ENCODE measurements at regions not wholly inside any gene's neighbourhood (a gene's known extent, or its start where the extent isn't known, plus 50 kb on each side); places are given as distances from the start of the nearest gene placed in this dataset.
A peak's percentile ranks its signal among the peaks of the same experiment; 100 is the strongest.

GRCh38 chr1:70842562-70842961 is 205.1 kb downstream of the PTGER3 start:
- H3K4me1 Mint-ChIP-seq, result no peaks in the 10 kb centered on the region
- ATAC-seq (no peak), DNase-seq (no peak)
- CTCF ChIA-PET, result no interaction called here
- H3K27me3 Mint-ChIP-seq, result no peaks in the 10 kb centered on the region
- no peaks in the 10 kb centered on the region for H3K36me3 Mint-ChIP-seq
- no peaks in the 10 kb centered on the region for H3K9me3 Mint-ChIP-seq (ENCODE audit: low read depth)
- H3K27ac Mint-ChIP-seq, result no peak overlapping the region
- H3K4me3 Mint-ChIP-seq, result no peak overlapping the region

GRCh38 chr1:70843452-70843851 is 204.2 kb downstream of the PTGER3 start:
- H3K36me3 Mint-ChIP-seq, result no peaks in the 10 kb centered on the region
- no peak overlapping the region for H3K4me3 Mint-ChIP-seq
- H3K27me3 Mint-ChIP-seq, result no peaks in the 10 kb centered on the region
- no peaks in the 10 kb centered on the region for H3K9me3 Mint-ChIP-seq (ENCODE audit: low read depth)
- no peaks in the 10 kb centered on the region for H3K4me1 Mint-ChIP-seq
- DNase-seq (no peak), ATAC-seq (no peak)
- CTCF ChIA-PET, result no interaction called here
- H3K27ac Mint-ChIP-seq, result no peak overlapping the region

- peaks cover 6% of the 10 kb centered on the region for H3K9me3 Mint-ChIP-seq (ENCODE audit: low read depth)
- H3K27ac Mint-ChIP-seq, result no peak overlapping the region
- H3K27me3 Mint-ChIP-seq, result no peaks in the 10 kb centered on the region
- H3K36me3 Mint-ChIP-seq, result no peaks in the 10 kb centered on the region
- DNase-seq (no peak), ATAC-seq (no peak)
- CTCF ChIA-PET, result interaction anchor here (0.9 kb wide), 1 partner anchor 10 kb away, joined by 5 read pairs; no protein-coding TSS in a partner anchor
- no peaks in the 10 kb centered on the region for H3K4me1 Mint-ChIP-seq
- H3K4me3 Mint-ChIP-seq, result no peak overlapping the region
Observed at GRCh38 chr1:70847013-70847412, 200.6 kb downstream of the PTGER3 start.

GRCh38 chr1:70855203-70855602 is 192.4 kb downstream of the PTGER3 start:
- H3K36me3 Mint-ChIP-seq, result no peaks in the 10 kb centered on the region
- H3K9me3 Mint-ChIP-seq (ENCODE audit: low read depth), result peaks cover 5% of the 10 kb centered on the region
- H3K27ac Mint-ChIP-seq, result no peak overlapping the region
- H3K27me3 Mint-ChIP-seq, result no peaks in the 10 kb centered on the region
- no peak overlapping the region for H3K4me3 Mint-ChIP-seq
- CTCF ChIA-PET, result no interaction called here
- DNase-seq (no peak), ATAC-seq (no peak)
- no peaks in the 10 kb centered on the region for H3K4me1 Mint-ChIP-seq

GRCh38 chr1:70856201-70856600 is 191.4 kb downstream of the PTGER3 start:
- Mint-ChIP-seq H3K4me3 (no peak overlapping the region), H3K4me1 (no peaks in the 10 kb centered on the region), H3K9me3 (ENCODE audit: low read depth) (peaks cover 3% of the 10 kb centered on the region), H3K36me3 (no peaks in the 10 kb centered on the region), H3K27me3 (no peaks in the 10 kb centered on the region), H3K27ac (no peak overlapping the region)
- CTCF ChIA-PET, result interaction anchor here (0.7 kb wide), 1 partner anchor 9 kb away, joined by 5 read pairs; no protein-coding TSS in a partner anchor
- DNase-seq (no peak), ATAC-seq (no peak)

GRCh38 chr1:70863239-70863638 is 184.4 kb downstream of the PTGER3 start:
- CTCF ChIA-PET, result no interaction called here
- ATAC-seq (no peak), DNase-seq (no peak)
- Mint-ChIP-seq H3K27me3 (no peaks in the 10 kb centered on the region), H3K4me1 (peaks cover 6% of the 10 kb centered on the region), H3K27ac (no peak overlapping the region), H3K36me3 (no peaks in the 10 kb centered on the region), H3K4me3 (no peak overlapping the region), H3K9me3 (ENCODE audit: low read depth) (no peaks in the 10 kb centered on the region)

- H3K36me3 Mint-ChIP-seq, result no peaks in the 10 kb centered on the region
- H3K27me3 Mint-ChIP-seq, result no peaks in the 10 kb centered on the region
- CTCF ChIA-PET, result no interaction called here
- ATAC-seq, result no peak
- no peak for DNase-seq
- peaks cover 6% of the 10 kb centered on the region for H3K4me1 Mint-ChIP-seq
- peaks cover 2% of the 10 kb centered on the region for H3K9me3 Mint-ChIP-seq (ENCODE audit: low read depth)
- no peak overlapping the region for H3K4me3 Mint-ChIP-seq
- H3K27ac Mint-ChIP-seq, result no peak overlapping the region
Observed at GRCh38 chr1:70864302-70864701, 183.3 kb downstream of the PTGER3 start.

GRCh38 chr1:70866542-70867264 is 180.9 kb downstream of the PTGER3 start:
- no peaks in the 10 kb centered on the region for H3K36me3 Mint-ChIP-seq
- no peaks in the 10 kb centered on the region for H3K27me3 Mint-ChIP-seq
- CTCF ChIA-PET, result no interaction called here
- H3K4me3 Mint-ChIP-seq, result no peak overlapping the region
- no peak overlapping the region for H3K27ac Mint-ChIP-seq
- H3K4me1 Mint-ChIP-seq, result peaks cover 6% of the 10 kb centered on the region
- no peak for DNase-seq
- peak; percentile 16 for ATAC-seq
- peaks cover 2% of the 10 kb centered on the region for H3K9me3 Mint-ChIP-seq (ENCODE audit: low read depth)

- CTCF ChIA-PET, result no interaction called here
- Mint-ChIP-seq H3K9me3 (ENCODE audit: low read depth) (peaks cover 2% of the 10 kb centered on the region), H3K27me3 (no peaks in the 10 kb centered on the region), H3K27ac (no peak overlapping the region), H3K4me1 (peaks cover 3% of the 10 kb centered on the region), H3K4me3 (no peak overlapping the region), H3K36me3 (no peaks in the 10 kb centered on the region)
- DNase-seq (no peak), ATAC-seq (no peak)
Observed at GRCh38 chr1:70871790-70872189, 175.8 kb downstream of the PTGER3 start.

- no peaks in the 10 kb centered on the region for H3K36me3 Mint-ChIP-seq
- DNase-seq (no peak), ATAC-seq (no peak)
- no peak overlapping the region for H3K4me3 Mint-ChIP-seq
- no peaks in the 10 kb centered on the region for H3K27me3 Mint-ChIP-seq
- no peaks in the 10 kb centered on the region for H3K4me1 Mint-ChIP-seq
- no peak overlapping the region for H3K27ac Mint-ChIP-seq
- CTCF ChIA-PET, result no interaction called here
- peaks cover 2% of the 10 kb centered on the region for H3K9me3 Mint-ChIP-seq (ENCODE audit: low read depth)
Observed at GRCh38 chr1:70874063-70874462, 173.6 kb downstream of the PTGER3 start.

GRCh38 chr1:70874818-70875217 is 172.8 kb downstream of the PTGER3 start:
- H3K9me3 Mint-ChIP-seq (ENCODE audit: low read depth), result no peaks in the 10 kb centered on the region
- H3K27ac Mint-ChIP-seq, result no peak overlapping the region
- DNase-seq, result no peak
- no peaks in the 10 kb centered on the region for H3K36me3 Mint-ChIP-seq
- no peaks in the 10 kb centered on the region for H3K27me3 Mint-ChIP-seq
- CTCF ChIA-PET, result no interaction called here
- ATAC-seq, result no peak
- H3K4me3 Mint-ChIP-seq, result no peak overlapping the region
- H3K4me1 Mint-ChIP-seq, result no peaks in the 10 kb centered on the region

- H3K27me3 Mint-ChIP-seq, result no peaks in the 10 kb centered on the region
- no peaks in the 10 kb centered on the region for H3K9me3 Mint-ChIP-seq (ENCODE audit: low read depth)
- CTCF ChIA-PET, result no interaction called here
- DNase-seq, result no peak
- no peaks in the 10 kb centered on the region for H3K4me1 Mint-ChIP-seq
- ATAC-seq, result no peak
- H3K36me3 Mint-ChIP-seq, result no peaks in the 10 kb centered on the region
- no peak overlapping the region for H3K4me3 Mint-ChIP-seq
- H3K27ac Mint-ChIP-seq, result no peak overlapping the region
Observed at GRCh38 chr1:70877343-70877742, 170.3 kb downstream of the PTGER3 start.

- Mint-ChIP-seq H3K27ac (no peak overlapping the region), H3K36me3 (no peaks in the 10 kb centered on the region), H3K4me1 (no peaks in the 10 kb centered on the region), H3K9me3 (ENCODE audit: low read depth) (no peaks in the 10 kb centered on the region), H3K27me3 (no peaks in the 10 kb centered on the region), H3K4me3 (no peak overlapping the region)
- CTCF ChIA-PET, result no interaction called here
- ATAC-seq (no peak), DNase-seq (no peak)
Observed at GRCh38 chr1:70887936-70888335, 159.7 kb downstream of the PTGER3 start.

- H3K4me1 Mint-ChIP-seq, result no peaks in the 10 kb centered on the region
Observed at GRCh38 chr1:70888722-70889121, 158.9 kb downstream of the PTGER3 start.

GRCh38 chr1:70890408-70890807 is 157.2 kb downstream of the PTGER3 start:
- DNase-seq (no peak), ATAC-seq (no peak)
- Mint-ChIP-seq H3K36me3 (no peaks in the 10 kb centered on the region), H3K4me3 (no peak overlapping the region), H3K27me3 (no peaks in the 10 kb centered on the region), H3K4me1 (no peaks in the 10 kb centered on the region), H3K27ac (no peak overlapping the region), H3K9me3 (ENCODE audit: low read depth) (no peaks in the 10 kb centered on the region)
- CTCF ChIA-PET, result no interaction called here

More at GRCh38 chr1:70888722-70889121, 158.9 kb downstream of the PTGER3 start:
- Mint-ChIP-seq H3K4me3 (no peak overlapping the region), H3K27ac (no peak overlapping the region), H3K27me3 (no peaks in the 10 kb centered on the region), H3K9me3 (ENCODE audit: low read depth) (no peaks in the 10 kb centered on the region), H3K36me3 (no peaks in the 10 kb centered on the region)
- no peak for DNase-seq
- ATAC-seq, result no peak
- CTCF ChIA-PET, result no interaction called here

All from activated CD8-positive, alpha-beta memory T cell treated with anti-CD3 and anti-CD28 coated beads, Interleukin-2, amount 10 ng/mL, durations not matched to agents 7 days and 5 days (primary cell).